ENCODE measurements at regions not wholly inside any gene's neighbourhood (a gene's known extent, or its start where the extent isn't known, plus 50 kb on each side); places are given as distances from the start of the nearest gene placed in this dataset.

DNA sequence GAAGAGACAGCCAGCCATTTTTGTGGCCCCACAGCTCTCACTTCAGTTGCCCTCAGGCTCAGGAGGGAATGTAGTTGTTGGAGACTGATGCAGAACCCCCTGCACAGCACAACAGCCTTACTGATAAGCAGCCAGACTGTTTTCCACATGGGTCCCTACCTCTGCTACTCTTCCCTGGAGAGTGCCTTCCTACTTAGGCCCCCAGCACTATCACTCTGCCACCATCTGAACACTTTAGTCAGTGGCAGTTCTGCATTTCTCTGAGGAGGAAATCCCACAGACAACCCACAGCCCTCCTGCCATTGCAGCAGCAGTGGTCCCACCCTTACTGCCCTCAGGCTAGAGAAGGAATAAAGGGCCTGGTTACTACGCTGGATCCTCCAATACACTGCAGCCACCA lies 61.8 kb upstream of the PTPRD start:
- FAIRE-seq = no peak
- no peak for DNase-seq (ENCODE audit: low spot score)

- FAIRE-seq = no peak
- no peak for DNase-seq (ENCODE audit: low spot score)
Observed at GRCh38 chr9:10678010-10678409, 65.2 kb upstream of the PTPRD start.

- DNase-seq (ENCODE audit: low spot score) = no peak
Observed at GRCh38 chr9:10678790-10679189, 66.0 kb upstream of the PTPRD start.

DNA sequence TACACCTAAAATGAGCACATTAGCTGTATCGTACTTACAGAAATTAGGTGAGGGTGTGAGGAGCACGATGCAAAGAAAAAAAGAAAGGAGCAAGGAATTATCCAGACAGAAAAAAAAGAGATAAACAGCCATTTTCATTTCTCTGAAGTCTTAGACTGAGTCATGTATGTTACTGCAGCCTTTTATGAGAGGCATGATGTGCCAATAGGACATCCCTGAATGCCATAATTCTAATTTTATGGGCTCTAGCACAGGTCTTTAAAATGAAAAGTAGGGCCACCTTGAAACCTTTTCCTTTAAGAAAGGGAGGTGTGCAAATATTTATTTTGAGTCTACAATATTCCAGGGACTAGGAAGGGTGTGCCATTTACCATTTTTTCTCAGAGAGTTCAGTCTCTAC lies 74.1 kb upstream of the PTPRD start:
- DNase-seq (ENCODE audit: low spot score) (no peak), FAIRE-seq (no peak)

More at GRCh38 chr9:10678790-10679189, 66.0 kb upstream of the PTPRD start:
- FAIRE-seq = no peak

DNA sequence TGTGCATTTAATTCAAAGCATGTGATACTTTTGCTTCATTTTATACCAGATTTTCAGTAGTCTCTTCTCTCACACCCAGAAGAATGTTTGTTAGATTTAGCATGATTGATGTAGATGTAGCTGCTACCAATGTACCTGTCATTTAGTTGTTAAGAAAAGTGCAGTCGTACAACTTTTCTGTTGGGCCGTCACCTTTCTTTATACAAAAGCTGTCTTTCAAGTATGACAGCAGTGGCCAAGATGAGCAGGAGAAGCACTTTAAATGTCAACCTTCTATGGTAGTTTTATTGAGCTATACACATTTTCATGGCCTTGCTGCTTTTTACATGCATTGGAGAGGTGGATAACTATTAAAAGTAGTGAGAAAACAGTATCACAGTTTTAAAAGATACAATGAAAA lies 77.7 kb upstream of the PTPRD start:
- DNase-seq (ENCODE audit: low spot score) = no peak
- FAIRE-seq = no peak

- DNase-seq (ENCODE audit: low spot score) = no peak
- no peak for FAIRE-seq
Observed at GRCh38 chr9:10697044-10697443, 84.2 kb upstream of the PTPRD start.

GRCh38 chr9:10700291-10700690 lies 87.5 kb upstream of the PTPRD start:
- DNase-seq (ENCODE audit: low spot score) (no peak), FAIRE-seq (no peak)

DNA sequence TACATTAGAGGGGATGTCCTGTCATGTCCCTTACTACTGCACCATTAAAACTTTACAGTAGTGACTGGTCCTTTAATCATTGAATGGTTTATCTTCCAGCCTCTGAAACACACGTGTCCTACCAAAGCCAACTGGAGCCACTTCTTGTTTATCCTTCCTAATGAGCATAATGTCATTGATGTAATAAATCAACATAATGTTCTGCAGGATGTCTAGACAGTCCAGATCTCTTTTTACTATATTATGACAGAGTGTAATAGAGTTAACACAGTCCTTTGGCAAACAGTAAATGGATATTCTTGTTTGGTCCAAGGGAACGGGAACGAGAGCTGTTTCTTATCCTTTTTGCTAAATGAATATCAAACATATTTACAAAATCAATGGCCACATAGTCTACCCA lies 88.1 kb upstream of the PTPRD start:
- no peak for FAIRE-seq
- DNase-seq (ENCODE audit: low spot score) = no peak

- DNase-seq (ENCODE audit: low spot score) = no peak
Observed at GRCh38 chr9:10701906-10702305, 89.1 kb upstream of the PTPRD start.

GRCh38 chr9:10703139-10703538 lies 90.3 kb upstream of the PTPRD start:
- DNase-seq (ENCODE audit: low spot score) = no peak
- no peak for FAIRE-seq

More at GRCh38 chr9:10701906-10702305, 89.1 kb upstream of the PTPRD start:
- no peak for FAIRE-seq

- DNase-seq (ENCODE audit: low spot score) (peak; percentile 29), FAIRE-seq (no peak)
Observed at GRCh38 chr9:10704720-10705119, 91.9 kb upstream of the PTPRD start.

- no peak for FAIRE-seq
Observed at GRCh38 chr9:10705383-10705782, 92.6 kb upstream of the PTPRD start.

GRCh38 chr9:10706788-10707187 lies 94.0 kb upstream of the PTPRD start:
- DNase-seq (ENCODE audit: low spot score) (no peak), FAIRE-seq (no peak)

More at GRCh38 chr9:10705383-10705782, 92.6 kb upstream of the PTPRD start:
- DNase-seq (ENCODE audit: low spot score) = no peak

GRCh38 chr9:10721301-10721700 lies 108.5 kb upstream of the PTPRD start:
- no peak for FAIRE-seq
- DNase-seq (ENCODE audit: low spot score) = no peak

DNA sequence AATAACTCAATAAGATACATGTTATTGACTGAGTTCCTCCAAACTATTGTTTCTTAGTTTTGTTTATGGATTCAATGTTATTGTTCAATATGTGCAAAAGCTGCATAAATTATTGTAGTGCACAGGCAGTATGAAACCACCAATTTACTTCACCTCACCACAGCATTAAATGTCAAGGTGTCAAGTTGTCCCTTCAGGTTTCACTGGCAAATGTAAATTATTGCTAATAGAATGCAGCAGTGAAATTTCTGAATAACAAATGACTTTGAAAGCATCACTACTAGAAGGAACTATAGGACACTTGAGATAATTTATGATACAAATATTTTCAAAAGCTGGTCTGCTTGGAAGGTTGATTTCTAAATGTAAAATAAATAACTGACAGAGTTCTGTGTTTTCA lies 116.4 kb upstream of the PTPRD start:
- DNase-seq (ENCODE audit: low spot score) (no peak), FAIRE-seq (no peak)

- no peak for DNase-seq (ENCODE audit: low spot score)
- no peak for FAIRE-seq
Observed at GRCh38 chr9:10744669-10745068, 131.9 kb upstream of the PTPRD start.

GRCh38 chr9:10753474-10753873 lies 140.7 kb upstream of the PTPRD start:
- DNase-seq (ENCODE audit: low spot score) = no peak
- FAIRE-seq = no peak

- FAIRE-seq = no peak
- DNase-seq (ENCODE audit: low spot score) = no peak
Observed at GRCh38 chr9:10764481-10764880, 151.7 kb upstream of the PTPRD start.

- no peak for DNase-seq (ENCODE audit: low spot score)
- FAIRE-seq = no peak
Observed at GRCh38 chr9:10773136-10773535, 160.3 kb upstream of the PTPRD start.

GRCh38 chr9:10774051-10774450 lies 161.2 kb upstream of the PTPRD start:
- no peak for FAIRE-seq
- DNase-seq (ENCODE audit: low spot score) = no peak

- no peak for DNase-seq (ENCODE audit: low spot score)
- FAIRE-seq = no peak
Observed at GRCh38 chr9:10785255-10785654, 172.5 kb upstream of the PTPRD start.

- FAIRE-seq = no peak
- no peak for DNase-seq (ENCODE audit: low spot score)
Observed at GRCh38 chr9:10793306-10793705, 180.5 kb upstream of the PTPRD start.

GRCh38 chr9:10804486-10804885 lies 191.7 kb upstream of the PTPRD start:
- FAIRE-seq (no peak), DNase-seq (ENCODE audit: low spot score) (no peak)

DNA sequence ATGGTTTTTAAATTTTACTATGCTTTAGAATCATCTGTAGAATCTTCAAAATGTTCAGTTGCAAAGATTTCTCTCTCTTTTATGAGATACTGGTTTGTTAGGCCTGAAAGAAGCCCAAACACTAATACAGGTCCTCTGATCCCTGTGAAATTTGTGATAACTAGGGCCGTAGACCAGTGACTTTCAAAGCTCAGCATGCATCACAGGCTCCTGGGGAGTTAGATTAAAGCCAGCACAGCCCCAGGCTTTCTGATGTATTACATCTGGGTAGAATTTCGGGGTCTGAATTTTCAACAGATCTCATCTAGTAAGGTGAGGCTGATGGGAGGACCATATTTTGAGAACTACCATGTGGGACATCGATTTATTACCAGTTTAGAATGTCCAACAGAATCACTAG lies 194.1 kb upstream of the PTPRD start:
- FAIRE-seq = no peak

More for the DNA sequence above, 194.1 kb upstream of the PTPRD start:
- no peak for DNase-seq (ENCODE audit: low spot score)
